GM21737 (cell line): ENCODE measurements at regions not wholly inside any gene's neighbourhood (a gene's known extent, or its start where the extent isn't known, plus 50 kb on each side); places are given as distances from the start of the nearest gene placed in this dataset.
"Not testable (repeated sequence)": the region's sequence is repeated elsewhere in the genome, so short reads cannot be mapped to it uniquely, and the experiment has no call there.

Experiments used
- ATAC-seq: cut with Tn5 transposase; IDR thresholded peaks from one replicate; pipeline ENCODE4 v1.9.1; 2021; ENCODE audit warnings: mild to moderate bottlenecking, moderate library complexity; ENCODE audit not compliant: unreplicated experiment

DNA sequence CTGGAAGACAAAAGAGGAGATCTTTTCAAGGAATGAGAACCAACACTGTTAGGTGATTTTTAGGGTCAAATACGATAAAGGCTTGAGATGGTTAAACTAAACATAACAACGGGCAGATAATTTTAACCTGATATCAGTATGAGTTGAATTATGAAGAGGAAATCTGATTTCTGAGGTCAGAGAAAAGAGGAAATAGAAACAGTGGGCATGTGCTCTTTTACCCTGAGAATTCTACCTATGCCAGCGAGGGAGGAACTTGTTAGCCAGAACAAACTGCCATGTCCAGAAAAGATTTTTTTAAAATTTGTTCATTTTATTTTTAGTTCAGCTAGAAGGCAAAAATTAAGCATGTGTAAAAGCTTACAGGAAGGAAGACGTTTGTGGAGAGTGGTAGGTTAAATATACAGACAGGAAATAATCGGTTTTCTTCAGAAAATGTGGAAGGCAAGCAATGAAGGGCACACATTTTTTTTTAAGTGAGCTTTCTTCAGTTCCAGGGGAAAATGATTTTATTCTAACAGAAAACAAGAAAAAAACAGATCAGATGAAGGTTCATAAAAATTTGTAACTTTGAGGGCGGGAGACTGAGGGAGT is 1745.3 kb downstream of the MRPL39 start:
- ATAC-seq = no peak

DNA sequence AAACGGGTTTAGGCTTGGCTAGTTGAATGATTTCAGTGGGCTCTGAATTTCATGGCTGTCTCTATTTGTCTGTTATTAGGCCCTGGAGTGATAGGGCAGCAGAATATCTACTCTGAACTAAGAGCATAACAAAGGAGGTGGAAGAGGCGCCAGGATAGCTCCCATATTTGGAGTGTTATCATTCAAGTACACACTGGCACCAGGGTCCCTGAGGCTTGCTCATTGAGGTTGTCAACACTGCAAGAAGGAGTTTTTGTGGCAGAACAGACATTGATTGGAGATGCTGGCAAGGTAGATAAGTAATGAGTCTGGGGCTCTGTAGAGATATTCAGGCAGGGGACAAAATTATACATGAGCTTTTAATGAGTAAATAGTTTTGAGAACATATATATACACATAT is 1748.4 kb downstream of the MRPL39 start:
- ATAC-seq = no peak

DNA sequence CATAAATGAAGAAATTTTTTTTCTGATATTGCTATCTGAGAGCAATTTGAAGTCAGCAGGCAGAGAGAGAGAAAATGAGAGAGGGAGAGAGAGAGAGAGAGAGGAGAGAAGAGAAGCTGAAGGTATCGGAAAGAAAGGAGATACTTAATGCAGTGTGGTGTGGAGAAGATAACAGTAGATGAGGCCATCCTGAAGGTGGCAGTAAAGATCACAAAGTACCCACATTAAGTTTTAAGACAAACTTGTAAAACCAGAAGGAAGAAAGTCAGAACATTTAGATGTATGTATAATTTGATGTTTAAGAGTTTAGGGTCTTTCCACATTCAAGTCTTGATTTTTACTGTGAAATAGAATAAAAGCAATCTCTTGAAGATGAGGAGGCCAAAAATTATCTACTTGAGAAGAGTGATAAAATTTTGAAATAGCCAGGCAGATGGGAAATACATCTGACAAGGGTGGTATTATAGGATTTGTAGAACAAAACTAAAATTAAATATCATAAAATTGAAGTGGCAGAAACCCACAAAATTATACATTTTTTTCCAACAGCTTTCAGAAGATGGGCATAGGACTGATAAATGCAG is 1753.4 kb downstream of the MRPL39 start:
- no peak for ATAC-seq

DNA sequence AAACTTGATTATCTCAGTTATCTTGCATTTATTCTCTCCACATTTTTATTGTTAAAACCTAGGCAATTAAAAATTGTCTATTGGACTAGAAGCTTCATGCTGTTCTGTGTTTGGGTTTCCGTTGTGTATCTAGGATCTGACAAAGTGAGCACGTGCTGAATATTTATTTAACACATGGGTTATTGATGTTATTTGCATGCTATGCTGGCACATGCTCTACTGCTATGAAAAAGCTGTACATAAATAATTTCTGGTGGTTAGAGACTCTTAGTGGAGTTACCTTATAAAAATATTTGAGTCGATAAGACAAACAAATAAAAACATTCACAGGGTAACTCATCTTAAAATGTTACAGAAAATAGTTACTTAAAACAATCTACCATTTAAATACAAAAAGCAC is 1769.7 kb downstream of the MRPL39 start:
- no peak for ATAC-seq

- ATAC-seq = no peak
Measured at GRCh38 chr21:23822760-23823159, 1784.5 kb downstream of the MRPL39 start.

DNA sequence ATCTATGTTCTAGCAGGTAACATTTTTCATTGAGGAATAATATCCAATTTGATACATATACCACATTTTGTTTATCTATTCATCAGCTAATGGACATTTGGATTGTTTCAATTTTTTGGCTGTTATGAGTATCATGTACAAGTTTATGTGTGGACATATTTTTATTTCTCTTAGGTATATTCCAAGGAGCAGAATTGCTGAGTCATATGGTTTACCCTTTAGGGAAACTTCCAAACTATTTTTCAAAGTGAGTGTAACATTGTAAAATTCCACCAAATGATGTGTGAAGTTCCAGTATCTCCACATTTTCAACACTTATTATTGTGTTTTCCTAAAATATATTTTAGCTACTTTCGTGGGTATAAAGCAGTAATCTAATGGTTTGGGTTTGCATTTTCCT is 1789.9 kb downstream of the MRPL39 start:
- ATAC-seq = no peak

GRCh38 chr21:23812485-23812884 is 1794.8 kb downstream of the MRPL39 start:
- no peak for ATAC-seq

GRCh38 chr21:23811805-23812204 is 1795.5 kb downstream of the MRPL39 start:
- no peak for ATAC-seq

DNA sequence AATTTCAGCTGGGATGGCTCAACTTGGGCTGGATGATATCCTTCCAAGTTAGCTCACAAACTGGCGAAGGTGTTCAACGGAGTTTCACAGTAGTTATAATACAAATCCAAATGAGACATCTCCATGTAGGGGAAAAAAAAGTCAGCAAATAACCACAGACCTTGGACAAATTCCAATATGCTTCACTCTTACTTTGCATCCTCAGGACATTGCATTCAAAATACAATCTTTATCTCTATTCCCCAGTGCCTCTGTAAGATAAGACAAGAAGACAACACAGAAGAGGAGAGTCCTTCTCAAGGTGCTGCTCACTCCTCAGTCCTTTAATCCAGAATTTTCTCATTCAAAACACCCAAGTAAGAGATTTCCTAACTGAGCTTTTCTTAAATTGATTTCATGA is 1797.7 kb downstream of the MRPL39 start:
- no peak for ATAC-seq

DNA sequence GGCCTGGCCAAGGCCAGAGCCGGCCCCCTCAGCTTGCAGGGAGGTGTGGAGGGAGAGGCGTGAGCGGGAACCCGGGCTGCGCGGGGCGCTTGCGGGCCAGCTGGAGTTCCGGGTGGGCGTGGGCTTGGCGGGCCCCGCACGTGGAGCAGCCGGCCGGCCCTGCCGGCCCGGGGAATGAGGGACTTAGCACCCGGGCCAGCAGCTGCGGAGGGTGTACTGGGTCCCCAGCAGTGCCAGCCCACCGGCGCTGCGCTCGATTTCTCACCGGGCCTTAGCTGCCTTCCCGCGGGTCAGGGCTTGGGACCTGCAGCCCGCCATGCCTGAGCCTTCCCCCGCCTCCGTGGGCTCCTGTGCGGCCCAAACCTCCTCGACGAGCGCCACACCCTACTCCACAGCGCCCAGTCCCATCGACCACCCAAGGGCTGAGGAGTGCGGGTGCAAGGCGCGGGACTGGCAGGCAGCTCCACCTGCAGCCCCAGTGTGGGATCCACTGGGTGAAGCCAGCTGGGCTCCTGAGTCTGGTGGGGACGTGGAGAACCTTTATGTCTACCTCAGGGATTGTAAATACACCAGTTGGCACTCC is 1800.2 kb downstream of the MRPL39 start:
- ATAC-seq = not testable (repeated sequence)

DNA sequence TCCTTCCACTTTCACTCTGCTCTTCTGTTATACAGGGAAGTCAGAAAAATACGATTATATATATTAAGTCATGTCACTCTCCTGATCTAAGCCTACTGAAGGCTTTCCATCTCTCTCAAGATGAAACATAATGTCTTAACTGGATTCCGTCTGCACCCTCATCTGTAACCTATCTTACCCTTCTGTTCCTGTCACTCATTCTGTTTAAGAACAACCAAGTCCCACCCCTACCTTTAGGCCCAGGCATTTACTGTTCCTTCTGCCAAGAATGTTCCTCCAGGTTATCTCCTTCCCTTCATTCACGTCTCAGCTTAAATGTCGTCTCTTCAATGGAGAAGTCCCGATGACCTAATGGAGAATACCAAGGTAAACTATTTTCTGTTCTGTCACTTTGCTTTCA is 1802.4 kb downstream of the MRPL39 start:
- no peak for ATAC-seq

DNA sequence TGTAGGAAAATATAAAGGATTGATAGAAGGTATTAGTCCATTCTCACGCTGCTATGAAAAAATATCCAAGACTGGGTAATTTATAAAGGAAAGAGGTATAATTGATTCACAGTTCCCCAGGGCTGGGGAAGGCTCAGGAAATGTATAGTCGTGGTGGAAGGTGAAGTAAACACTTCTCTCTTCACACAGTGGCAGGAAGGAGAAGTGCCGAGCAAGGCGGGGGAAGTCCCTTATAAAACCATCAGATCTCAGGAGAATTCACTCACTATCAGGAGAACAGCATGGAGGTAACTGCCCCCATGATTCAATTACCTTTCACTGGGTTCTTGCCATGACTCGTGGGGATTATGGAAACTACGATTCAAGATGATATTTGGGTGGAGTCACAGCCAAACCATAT is 1806.0 kb downstream of the MRPL39 start:
- no peak for ATAC-seq

DNA sequence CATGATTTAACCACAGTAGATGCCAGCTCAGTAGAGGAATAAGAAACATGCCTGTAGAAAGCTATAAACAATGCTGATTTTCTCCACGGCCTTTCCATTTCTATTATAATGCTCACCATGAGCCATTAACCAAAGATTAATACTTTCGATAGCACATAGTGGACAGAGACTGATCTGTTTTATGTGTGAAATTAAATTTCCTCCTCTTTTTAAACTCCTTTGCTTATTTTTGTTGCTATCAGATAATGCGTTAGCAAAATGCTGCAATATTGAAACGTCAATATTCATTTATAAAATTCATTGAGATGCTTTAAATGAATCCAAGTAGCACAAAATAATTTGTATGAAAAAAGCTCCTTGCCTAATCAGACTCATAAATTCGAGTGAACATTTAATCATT is 1807.9 kb downstream of the MRPL39 start:
- no peak for ATAC-seq

- no peak for ATAC-seq
Measured at GRCh38 chr21:23792300-23792699, 1815.0 kb downstream of the MRPL39 start.

- ATAC-seq = no peak
Measured at GRCh38 chr21:23789864-23790263, 1817.4 kb downstream of the MRPL39 start.

DNA sequence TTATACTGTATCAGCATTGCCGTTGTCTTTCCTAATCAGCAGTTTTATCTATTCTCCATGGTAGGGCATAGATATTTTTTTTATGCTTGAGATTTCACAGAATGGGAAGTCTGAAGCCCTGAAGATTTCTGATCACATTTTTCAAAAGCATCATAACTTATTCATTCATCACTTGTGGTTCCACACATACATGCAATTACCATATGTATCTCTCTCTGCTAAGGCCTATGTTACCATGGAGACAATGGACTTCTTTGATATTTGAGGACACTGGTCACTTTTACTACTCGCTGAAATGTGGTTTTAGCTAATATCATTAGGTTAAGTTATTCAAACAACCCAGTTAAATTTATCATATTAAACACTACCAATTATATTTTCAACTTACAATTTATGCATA is 1827.0 kb downstream of the MRPL39 start:
- no peak for ATAC-seq

- ATAC-seq = no peak
Measured at GRCh38 chr21:23743821-23744220, 1863.5 kb downstream of the MRPL39 start.

DNA sequence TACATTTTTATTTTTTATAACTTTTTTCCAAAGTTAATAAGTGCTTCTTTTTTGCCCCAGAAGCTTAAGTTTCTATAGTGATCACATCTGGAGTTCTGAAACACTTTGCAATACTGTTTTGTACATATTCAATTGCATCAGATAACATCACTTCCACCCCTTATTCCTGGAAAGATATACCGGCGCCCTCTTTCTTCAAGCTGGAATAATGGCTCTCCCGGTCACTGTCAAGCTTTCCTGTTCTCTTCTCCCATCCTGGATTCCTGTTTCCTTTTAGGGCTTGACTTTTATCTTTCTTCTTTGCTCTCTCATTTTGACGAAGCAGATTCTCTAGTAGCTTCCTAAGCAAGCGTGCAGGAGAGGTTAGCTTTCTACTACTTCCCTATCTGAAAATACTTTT is 1866.8 kb downstream of the MRPL39 start:
- no peak for ATAC-seq

DNA sequence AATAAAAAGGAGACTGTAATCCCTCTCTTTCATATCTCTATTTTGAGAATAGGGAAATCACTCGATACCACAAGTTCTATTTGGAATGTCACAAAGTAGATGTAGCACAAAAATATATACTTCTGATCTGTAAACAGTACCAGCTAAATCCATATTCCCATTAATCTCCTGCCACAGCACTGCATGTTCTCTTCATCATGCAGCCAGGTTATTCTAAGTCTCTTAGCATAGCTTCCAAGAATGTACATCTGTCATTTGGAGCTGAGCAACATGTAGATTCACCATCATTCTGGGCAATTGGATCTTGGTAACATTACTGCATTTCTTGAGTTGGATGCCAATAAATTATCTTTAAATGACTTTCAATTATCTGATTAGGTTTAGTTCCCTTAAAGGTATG is 1874.5 kb downstream of the MRPL39 start:
- no peak for ATAC-seq

DNA sequence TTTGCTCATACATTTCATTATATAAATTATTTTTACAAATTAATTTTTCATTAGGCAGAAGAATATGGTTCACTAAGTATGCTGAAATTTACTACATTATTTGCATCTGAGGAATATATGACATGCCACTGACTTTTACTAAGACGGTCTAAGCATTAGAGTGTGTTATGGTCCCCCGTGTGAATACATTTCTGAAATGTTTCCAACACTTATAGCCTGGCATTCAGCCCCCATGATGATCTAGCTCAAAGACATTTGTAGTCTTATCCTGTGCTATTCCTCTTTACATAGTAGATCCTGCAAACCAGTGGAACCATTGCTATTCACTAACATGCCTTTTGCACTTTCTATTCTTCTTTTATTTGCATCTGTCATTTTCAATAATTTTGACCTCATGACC is 1878.0 kb downstream of the MRPL39 start:
- no peak for ATAC-seq

- no peak for ATAC-seq
Measured at GRCh38 chr21:23725576-23725975, 1881.7 kb downstream of the MRPL39 start.

DNA sequence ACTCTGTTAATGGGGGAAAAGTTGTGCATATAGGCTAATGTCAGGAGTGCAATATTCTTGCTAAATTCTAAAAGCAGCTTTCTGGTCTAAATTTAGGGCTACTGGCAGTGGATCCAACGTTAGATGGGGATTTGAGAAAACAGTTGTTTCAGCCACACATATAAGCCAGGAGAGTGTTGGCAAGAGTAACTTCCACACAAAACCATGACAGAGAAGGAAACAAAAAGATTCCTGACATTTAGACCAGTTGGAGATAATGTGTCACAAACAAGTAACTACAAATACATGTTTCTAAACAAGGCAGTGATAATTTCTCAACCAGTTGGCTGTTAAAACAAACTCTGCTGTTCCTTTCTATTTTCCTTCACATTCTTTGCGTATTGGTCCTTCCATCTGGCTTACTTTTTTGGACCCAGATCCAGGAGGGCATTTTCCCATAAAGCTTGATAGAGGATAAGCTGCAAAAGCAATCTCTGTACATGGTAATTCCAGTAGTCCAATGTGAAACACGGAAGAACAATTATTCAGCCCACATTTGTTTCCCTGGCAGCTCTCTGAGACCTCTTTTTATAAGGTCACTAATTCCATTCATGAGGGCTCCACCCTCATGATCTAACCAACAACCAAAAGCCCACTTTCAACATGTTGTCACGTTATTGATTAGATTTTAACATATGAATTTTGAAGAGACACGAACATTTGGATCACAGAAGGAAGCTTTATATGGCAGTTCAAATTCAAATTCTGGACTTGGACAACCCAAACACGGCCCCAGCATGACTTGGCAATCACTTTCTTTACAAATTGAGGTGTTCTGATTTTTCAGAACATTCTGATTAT is 1888.6 kb downstream of the MRPL39 start:
- no peak for ATAC-seq
